K562 (cell line): ENCODE measurements at regions not wholly inside any gene's neighbourhood (a gene's known extent, or its start where the extent isn't known, plus 50 kb on each side); places are given as distances from the start of the nearest gene placed in this dataset.
A peak's percentile ranks its signal among the peaks of the same experiment; 100 is the strongest.

Experiments
- ARID1B ChIP-seq: fragments of 450-650 bp; IDR thresholded peaks from 2 replicates; pipeline ENCODE4 v1.6.1; 2016; ENCODE audit warnings: antibody characterized with exemption, mild to moderate bottlenecking, inconsistent platforms
- CTBP1 ChIP-seq: fragments of 450-650 bp; IDR thresholded peaks from 2 replicates; pipeline ENCODE4 v1.6.1; 2016; ENCODE audit warnings: borderline replicate concordance
- CTCF ChIP-seq, 3 experiments: IDR thresholded peaks in 2 of 3; conservative IDR thresholded peaks in 1 of 3; 2 replicates each; pipeline ENCODE4 v1.5.1; 2011 to 2012; ENCODE audit warnings: low read length in 3 of 3, mild to moderate bottlenecking in 3 of 3, control low read depth in 2 of 3, improper control_type of control experiment in 1 of 3, inconsistent platforms in 1 of 3, low read depth in 1 of 3, mixed read lengths in 1 of 3, moderate library complexity in 1 of 3; ENCODE audit not compliant: insufficient read depth in 2 of 3
- CXXC5 ChIP-seq: fragments of 250-450 bp; sonication (Bioruptor Pico); IDR thresholded peaks from 2 replicates; pipeline ENCODE4 v1.8.0; 2022; ENCODE audit warnings: inconsistent platforms, mild to moderate bottlenecking, moderate library complexity
- ELF2 ChIP-seq: fragments of 250-450 bp; sonication (Bioruptor Pico); IDR thresholded peaks from 2 replicates; pipeline ENCODE4 v1.5.0; 2021; ENCODE audit warnings: mild to moderate bottlenecking
- ERF ChIP-seq: fragments of 450-650 bp; formaldehyde crosslinking; IDR thresholded peaks from 2 replicates; pipeline ENCODE4 v1.4.0; 2020; ENCODE audit warnings: mild to moderate bottlenecking, mixed read lengths
- ETV1 ChIP-seq: fragments of 450-650 bp; conservative IDR thresholded peaks from 2 replicates; pipeline ENCODE4 v1.6.1; 2016; ENCODE audit warnings: missing genetic modification characterization, control low read depth, low read depth, missing compliant biosample characterization
- FOXM1 ChIP-seq, 2 experiments: fragments of 450-650 bp in 1 of 2; sonication (generic) in 1 of 2; formaldehyde crosslinking in 1 of 2; IDR thresholded peaks; 2 replicates each; pipeline versions ENCODE4 v1.6.1 to v1.9.0; 2017 to 2022; ENCODE audit warnings: low read depth in 2 of 2, mild to moderate bottlenecking in 2 of 2, missing genetic modification reagents in 1 of 2, moderate library complexity in 1 of 2
- FUS ChIP-seq: fragments of 200-400 bp; formaldehyde crosslinking; optimal IDR thresholded peaks from 2 replicates; pipeline ENCODE3; 2017; ENCODE audit warnings: low read depth, low read length
- HDGF ChIP-seq: fragments of 450-650 bp; IDR thresholded peaks from 2 replicates; pipeline ENCODE4 v1.6.1; 2016
- HIVEP1 ChIP-seq: fragments of 250-450 bp; sonication (Bioruptor Pico); IDR thresholded peaks from 2 replicates; pipeline ENCODE4 v1.4.0; 2020; ENCODE audit warnings: mild to moderate bottlenecking
- JUNB ChIP-seq: fragments of 450-650 bp; formaldehyde crosslinking; conservative IDR thresholded peaks from 2 replicates; pipeline ENCODE4 v1.4.0; 2020; ENCODE audit warnings: mild to moderate bottlenecking
- KHSRP ChIP-seq: fragments of 450-650 bp; IDR thresholded peaks from 2 replicates; pipeline ENCODE4 v1.6.1; 2017
- LEF1 ChIP-seq: fragments of 450-650 bp; IDR thresholded peaks from 2 replicates; pipeline ENCODE4 v1.6.1; 2016; ENCODE audit warnings: mild to moderate bottlenecking
- MEIS2 ChIP-seq: fragments of 450-650 bp; IDR thresholded peaks from 2 replicates; pipeline ENCODE4 v1.6.1; 2014; ENCODE audit warnings: mild to moderate bottlenecking; ENCODE audit not compliant: partially characterized antibody
- MTA2 ChIP-seq: fragments of 450-650 bp; IDR thresholded peaks from 2 replicates; pipeline ENCODE4 v1.6.1; 2016; ENCODE audit warnings: low read depth
- POLR2AphosphoS2 ChIP-seq: IDR thresholded peaks from 2 replicates; pipeline ENCODE4 v1.6.1; 2012; ENCODE audit warnings: low read length, improper control_type of control experiment
- POLR2H ChIP-seq: IDR thresholded peaks from 2 replicates; pipeline ENCODE4 v1.6.1; 2016; ENCODE audit warnings: missing genetic modification characterization, low read depth, mild to moderate bottlenecking, control low read depth, missing compliant biosample characterization, moderate library complexity
- RBFOX2 ChIP-seq: fragments of 200-400 bp; formaldehyde crosslinking; IDR thresholded peaks from 2 replicates; pipeline ENCODE4 v1.6.1; 2017; ENCODE audit warnings: low read depth, mild to moderate bottlenecking, low read length, moderate library complexity
- RHOXF2B ChIP-seq: fragments of 250-450 bp; sonication (Bioruptor Pico); conservative IDR thresholded peaks from 2 replicates; pipeline ENCODE4 v1.5.1; 2021
- SMARCE1 ChIP-seq: fragments of 450-650 bp; IDR thresholded peaks from 2 replicates; pipeline ENCODE4 v1.7.1; 2016; ENCODE audit warnings: mild to moderate bottlenecking
- TAL1 ChIP-seq: fragments of 450-650 bp; IDR thresholded peaks from 2 replicates; pipeline ENCODE4 v1.6.1; 2016; ENCODE audit warnings: mild to moderate bottlenecking
- TCF3 ChIP-seq: sonication (generic); formaldehyde crosslinking; IDR thresholded peaks from 2 replicates; pipeline ENCODE4 v1.4.0; 2020; ENCODE audit warnings: mild to moderate bottlenecking, missing genetic modification reagents
- TCF7 ChIP-seq: sonication (generic); IDR thresholded peaks from 2 replicates; pipeline ENCODE4 v1.6.1; 2016; ENCODE audit warnings: antibody characterized with exemption, borderline replicate concordance
- TEAD4 ChIP-seq, 2 experiments: sonication (generic) in 1 of 2; formaldehyde crosslinking in 1 of 2; IDR thresholded peaks; 2 replicates each; pipeline versions ENCODE4 v1.6.1 to v1.8.0; 2012 to 2022; ENCODE audit warnings: borderline replicate concordance in 1 of 2, inconsistent platforms in 1 of 2, low read length in 1 of 2, mild to moderate bottlenecking in 1 of 2, missing genetic modification reagents in 1 of 2
- TFAM ChIP-seq: fragments of 250-450 bp; sonication (Bioruptor Pico); conservative IDR thresholded peaks from 2 replicates; pipeline ENCODE4 v1.5.0; 2021; ENCODE audit warnings: mild to moderate bottlenecking, moderate library complexity
- TRIM24 ChIP-seq, 2 experiments: fragments of 450-650 bp; IDR thresholded peaks; 2 replicates each; pipeline ENCODE4 v1.6.1; 2016
- ZNF124 ChIP-seq: sonication (generic); formaldehyde crosslinking; IDR thresholded peaks from 2 replicates; pipeline ENCODE4 v1.8.1; 2022; ENCODE audit warnings: missing genetic modification reagents
- ZNF212 ChIP-seq: fragments of 450-650 bp; formaldehyde crosslinking; IDR thresholded peaks from 2 replicates; pipeline ENCODE4 v1.4.0; 2020; ENCODE audit warnings: mild to moderate bottlenecking
- ZNF586 ChIP-seq: fragments of 450-650 bp; formaldehyde crosslinking; conservative IDR thresholded peaks from 2 replicates; pipeline ENCODE4 v1.4.0; 2020; ENCODE audit warnings: mild to moderate bottlenecking, moderate library complexity
- ZNF707 ChIP-seq: fragments of 250-450 bp; sonication (Bioruptor Pico); conservative IDR thresholded peaks from 2 replicates; pipeline ENCODE4 v1.8.0; 2022; ENCODE audit warnings: inconsistent platforms, mild to moderate bottlenecking, moderate library complexity
- TF ChIP-seq, protein P1 (sequence below): fragments of 450-650 bp; formaldehyde crosslinking; IDR thresholded peaks from 2 replicates; pipeline ENCODE4 v1.4.0; 2020; ENCODE audit warnings: mild to moderate bottlenecking, mixed read lengths

DNA sequence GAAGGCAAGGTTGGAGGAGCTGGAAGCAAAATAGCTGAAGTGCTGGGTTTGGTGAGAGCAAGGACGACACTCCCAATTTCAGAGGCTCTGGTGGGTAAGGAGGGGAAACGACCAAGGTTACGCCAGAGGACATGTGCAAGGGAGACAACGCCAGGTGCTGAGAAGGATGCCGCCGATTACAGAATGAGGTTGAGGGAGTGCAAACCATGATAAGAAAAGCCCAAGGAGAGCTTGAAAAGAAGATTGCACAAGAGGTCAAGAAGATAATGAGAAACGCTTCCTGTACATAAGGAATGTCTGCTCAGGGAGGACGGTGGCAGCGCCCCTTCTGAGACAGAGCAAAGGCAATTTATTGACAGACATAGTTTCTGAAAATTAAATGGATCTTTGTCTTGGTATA, 382.0 kb upstream of the PROX1 start (continued):
- TF ChIP-seq FOXM1 (IDR thresholded peaks at IDR 0.05; ENCODE audit: low read depth) (peak; percentile 89), FOXM1 (CRISPR knock-in tag; IDR thresholded peaks at IDR 0.05; ENCODE audit: low read depth) (no peak), POLR2AphosphoS2 (no peak), RBFOX2 (no peak), HDGF (no peak), ARID1B (peak; percentile 95), TCF7 (peak; percentile 89; the same call in 1 of the 2 replicates), ZNF212 (CRISPR knock-in tag) (no peak), CTCF (IDR thresholded peaks at IDR 0.05 in 2 of 3, conservative IDR thresholded peaks at IDR 0.05 in 1 of 3; ENCODE audit: insufficient read depth in 2 of 3, low read depth in 1 of 3, low read length in 3 of 3) (no peak), ZNF124 (CRISPR knock-in tag) (no peak), TCF3 (CRISPR knock-in tag) (peak; percentile 95), POLR2H (tag) (no peak), JUNB (no peak), ETV1 (peak; percentile 52; the same call in 1 of the 2 replicates), ZNF586 (CRISPR knock-in tag) (no peak), MTA2 (peak; percentile 70), RHOXF2B (CRISPR knock-in tag) (no peak), ZNF707 (CRISPR knock-in tag) (no peak), TAL1 (peak; percentile 95), MEIS2 (no peak), TEAD4 (IDR thresholded peaks at IDR 0.05; ENCODE audit: low read length) (peak; percentile 98), TEAD4 (CRISPR knock-in tag; IDR thresholded peaks at IDR 0.05; ENCODE audit: borderline replicate concordance) (no peak), FUS (no peak), CTBP1 (peak; percentile 85; the same call in 1 of the 2 replicates), SMARCE1 (peak; percentile 57; the same call in 1 of the 2 replicates), ERF (CRISPR knock-in tag) (no peak), TRIM24 (IDR thresholded peaks at IDR 0.05) (peak; percentile 97), LEF1 (peak; percentile 62; the same call in 1 of the 2 replicates), ELF2 (CRISPR knock-in tag) (no peak), KHSRP (peak; percentile 49; the same call in 1 of the 2 replicates), HIVEP1 (no peak), TFAM (CRISPR knock-in tag) (no peak), CXXC5 (CRISPR knock-in tag) (peak; percentile 77)
- TF ChIP-seq, protein P1, sequence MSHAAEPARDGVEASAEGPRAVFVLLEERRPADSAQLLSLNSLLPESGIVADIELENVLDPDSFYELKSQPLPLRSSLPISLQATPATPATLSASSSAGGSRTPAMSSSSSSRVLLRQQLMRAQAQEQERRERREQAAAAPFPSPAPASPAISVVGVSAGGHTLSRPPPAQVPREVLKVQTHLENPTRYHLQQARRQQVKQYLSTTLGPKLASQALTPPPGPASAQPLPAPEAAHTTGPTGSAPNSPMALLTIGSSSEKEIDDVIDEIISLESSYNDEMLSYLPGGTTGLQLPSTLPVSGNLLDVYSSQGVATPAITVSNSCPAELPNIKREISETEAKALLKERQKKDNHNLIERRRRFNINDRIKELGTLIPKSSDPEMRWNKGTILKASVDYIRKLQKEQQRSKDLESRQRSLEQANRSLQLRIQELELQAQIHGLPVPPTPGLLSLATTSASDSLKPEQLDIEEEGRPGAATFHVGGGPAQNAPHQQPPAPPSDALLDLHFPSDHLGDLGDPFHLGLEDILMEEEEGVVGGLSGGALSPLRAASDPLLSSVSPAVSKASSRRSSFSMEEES (CRISPR knock-in tag): no peak
